ENCODE measurements at regions not wholly inside any gene's neighbourhood (a gene's known extent, or its start where the extent isn't known, plus 50 kb on each side); places are given as distances from the start of the nearest gene placed in this dataset.

- no peak for TF ChIP-seq CTCF (IDR thresholded peaks at IDR 0.05)
- TF ChIP-seq POLR2A (IDR thresholded peaks at IDR 0.05): no peak
These were observed 449.6 kb upstream of the TOM1L1 start for GRCh38 chr17:54451051-54451450.
